ENCODE measurements at regions not wholly inside any gene's neighbourhood (a gene's known extent, or its start where the extent isn't known, plus 50 kb on each side); places are given as distances from the start of the nearest gene placed in this dataset.

GRCh38 chr5:71882826-71883741 lies 164.0 kb downstream of the CARTPT start:
- TF ChIP-seq, protein P1, sequence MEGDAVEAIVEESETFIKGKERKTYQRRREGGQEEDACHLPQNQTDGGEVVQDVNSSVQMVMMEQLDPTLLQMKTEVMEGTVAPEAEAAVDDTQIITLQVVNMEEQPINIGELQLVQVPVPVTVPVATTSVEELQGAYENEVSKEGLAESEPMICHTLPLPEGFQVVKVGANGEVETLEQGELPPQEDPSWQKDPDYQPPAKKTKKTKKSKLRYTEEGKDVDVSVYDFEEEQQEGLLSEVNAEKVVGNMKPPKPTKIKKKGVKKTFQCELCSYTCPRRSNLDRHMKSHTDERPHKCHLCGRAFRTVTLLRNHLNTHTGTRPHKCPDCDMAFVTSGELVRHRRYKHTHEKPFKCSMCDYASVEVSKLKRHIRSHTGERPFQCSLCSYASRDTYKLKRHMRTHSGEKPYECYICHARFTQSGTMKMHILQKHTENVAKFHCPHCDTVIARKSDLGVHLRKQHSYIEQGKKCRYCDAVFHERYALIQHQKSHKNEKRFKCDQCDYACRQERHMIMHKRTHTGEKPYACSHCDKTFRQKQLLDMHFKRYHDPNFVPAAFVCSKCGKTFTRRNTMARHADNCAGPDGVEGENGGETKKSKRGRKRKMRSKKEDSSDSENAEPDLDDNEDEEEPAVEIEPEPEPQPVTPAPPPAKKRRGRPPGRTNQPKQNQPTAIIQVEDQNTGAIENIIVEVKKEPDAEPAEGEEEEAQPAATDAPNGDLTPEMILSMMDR (IDR thresholded peaks at IDR 0.05) = no peak
- TF ChIP-seq ZFX (IDR thresholded peaks at IDR 0.05; ENCODE audit: borderline replicate concordance) = no peak

Measured in 22Rv1 (cell line).